PFSK-1 (cell line): ENCODE measurements at regions not wholly inside any gene's neighbourhood (a gene's known extent, or its start where the extent isn't known, plus 50 kb on each side); places are given as distances from the start of the nearest gene placed in this dataset.

Experiments
- FOXP2 ChIP-seq: optimal IDR thresholded peaks from 2 replicates; pipeline ENCODE3; 2011; ENCODE audit warnings: borderline replicate concordance, control low read depth, inconsistent platforms; ENCODE audit not compliant: insufficient read depth; ENCODE audit errors: extremely low read length, extremely low read depth
- POLR2AphosphoS5 ChIP-seq: IDR thresholded peaks from 2 replicates; pipeline ENCODE4 v1.6.1; 2012; ENCODE audit warnings: low read depth, mild to moderate bottlenecking, control low read depth, low read length, moderate library complexity
- REST ChIP-seq, 2 experiments: IDR thresholded peaks; 2 replicates each; pipeline versions ENCODE4 v1.6.1 to v1.8.0; 2011 to 2012; ENCODE audit warnings: low read depth in 2 of 2, low read length in 2 of 2, control low read depth in 1 of 2, inconsistent platforms in 1 of 2, mild to moderate bottlenecking in 1 of 2, moderate library complexity in 1 of 2; ENCODE audit not compliant: insufficient read depth in 1 of 2
- SIN3A ChIP-seq: IDR thresholded peaks from 2 replicates; pipeline ENCODE4 v1.6.1; 2012; ENCODE audit warnings: mild to moderate bottlenecking, low read length, moderate library complexity, borderline replicate concordance; ENCODE audit not compliant: insufficient read depth
- TAF1 ChIP-seq: IDR thresholded peaks from 2 replicates; pipeline ENCODE4 v1.6.1; 2012; ENCODE audit warnings: low read length, control low read depth, borderline replicate concordance; ENCODE audit not compliant: insufficient read depth

DNA sequence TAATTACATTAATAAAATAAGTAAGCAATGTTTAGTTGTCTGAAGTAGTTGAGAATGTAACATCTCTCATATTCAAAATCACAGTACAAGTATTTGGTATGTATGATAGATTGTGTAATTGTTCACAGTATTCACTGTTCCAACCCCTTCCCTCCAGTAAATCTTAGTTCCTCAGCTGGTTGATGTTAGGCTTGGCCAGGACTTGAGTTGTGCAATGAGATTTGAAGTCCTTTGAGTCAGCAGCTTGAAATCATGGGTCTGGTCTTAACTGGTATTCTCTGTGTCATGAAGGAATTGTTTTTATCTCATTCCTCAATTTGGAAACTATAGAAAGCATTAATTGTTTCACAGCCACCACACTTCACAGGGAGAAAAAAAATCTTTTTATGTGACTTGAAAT, 477.1 kb downstream of the FSCB start:
- TF ChIP-seq POLR2AphosphoS5 (no peak), TAF1 (no peak), REST (IDR thresholded peaks at IDR 0.05; ENCODE audit: insufficient read depth in 1 of 2, low read depth in 2 of 2, low read length in 2 of 2) (no peak), SIN3A (no peak), FOXP2 (no peak)
